Activated T-cell treated with anti-CD3 and anti-CD28 coated beads, Interleukin-2, amount 50 U/mL, for 72 hours (primary cell): ENCODE measurements at regions not wholly inside any gene's neighbourhood (a gene's known extent, or its start where the extent isn't known, plus 50 kb on each side); places are given as distances from the start of the nearest gene placed in this dataset.

Experiments
- ATAC-seq, 2 donors: fragments of 150-1000 bp; cut with Tn5 transposase; replicated peaks in 1 of 2; 2 replicates each; pipeline ENCODE4 v1.10.0; 2021; ENCODE audit warnings: moderate library complexity in 2 of 2, mild to moderate bottlenecking in 1 of 2
- DNase-seq, 2 donors: peaks; one replicate each; pipeline ENCODE4 v3.0.0; 2021 to 2022; ENCODE audit warnings: mixed read lengths in 1 of 2
- H3K27ac Mint-ChIP-seq: one replicate; pipeline ENCODE4 v1.8.0; 2022; ENCODE audit warnings: mild to moderate bottlenecking, moderate library complexity, mixed read lengths
- H3K27me3 Mint-ChIP-seq: one replicate; pipeline ENCODE4 v1.8.0; 2022; ENCODE audit warnings: low read depth, mixed read lengths
- H3K36me3 Mint-ChIP-seq, 2 donors: one replicate each; pipeline ENCODE4 v1.8.0; 2022; ENCODE audit warnings: mixed read lengths in 2 of 2, mild to moderate bottlenecking in 1 of 2; ENCODE audit not compliant: insufficient read depth in 2 of 2
- H3K4me1 Mint-ChIP-seq: one replicate; pipeline ENCODE4 v1.8.0; 2022; ENCODE audit warnings: low read depth, mixed read lengths
- H3K4me3 Mint-ChIP-seq, 2 donors: one replicate each; pipeline ENCODE4 v1.8.0; 2022; ENCODE audit warnings: mild to moderate bottlenecking in 2 of 2, mixed read lengths in 2 of 2, moderate library complexity in 2 of 2
- H3K9me3 Mint-ChIP-seq, 2 donors: one replicate each; pipeline ENCODE4 v1.8.0; 2022; ENCODE audit warnings: mixed read lengths in 2 of 2

GRCh38 chr3:9301091-9301490 lies 51.6 kb upstream of the SRGAP3 start:
- ATAC-seq: no peak
- Mint-ChIP-seq H3K4me1 (peaks cover 16% of the 10 kb centered on the region), H3K9me3 (peaks cover 4% of the 10 kb centered on the region in 2 donors), H3K4me3 (no peak overlapping the region), H3K27ac (no peak overlapping the region), H3K36me3 (peaks cover 0 to 4% of the 10 kb centered on the region in 2 donors), H3K27me3 (peaks cover 16% of the 10 kb centered on the region)
- DNase-seq: no peak

DNA sequence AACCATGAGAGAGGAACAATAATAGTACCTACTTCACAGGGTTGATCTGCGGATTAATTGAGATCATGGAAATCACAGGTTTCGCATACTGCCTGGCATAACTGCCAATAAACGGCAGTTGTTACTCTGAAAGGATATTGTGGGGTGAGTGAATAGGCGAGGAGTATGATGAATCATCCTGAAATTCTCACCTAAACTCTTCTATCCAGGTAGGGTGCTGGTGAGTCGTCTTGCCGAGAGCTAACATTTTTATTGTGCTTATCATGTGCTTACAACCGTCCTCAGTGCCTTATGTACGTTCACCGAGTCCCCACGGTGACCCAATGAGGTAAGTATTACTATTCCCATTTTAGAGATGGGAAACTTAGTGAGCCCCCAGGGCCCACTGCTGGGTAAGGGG lies 52.4 kb upstream of the SRGAP3 start:
- H3K36me3 Mint-ChIP-seq: peaks cover 0 to 4% of the 10 kb centered on the region in 2 donors
- DNase-seq (peak in 1 of 2 donors; percentile 12), ATAC-seq (peak; percentile 64 to 75)
- H3K27me3 Mint-ChIP-seq: peaks cover 16% of the 10 kb centered on the region
- peak overlapping the region; percentile 21 to 55 for H3K4me3 Mint-ChIP-seq
- H3K27ac Mint-ChIP-seq: no peak overlapping the region
- H3K4me1 Mint-ChIP-seq: peaks cover 16% of the 10 kb centered on the region
- peaks cover 4% of the 10 kb centered on the region in 2 donors for H3K9me3 Mint-ChIP-seq

- peaks cover 16% of the 10 kb centered on the region for H3K4me1 Mint-ChIP-seq
- H3K4me3 Mint-ChIP-seq: peak overlapping the region; percentile 34 to 55
- H3K27me3 Mint-ChIP-seq: peaks cover 16% of the 10 kb centered on the region
- peaks cover 0 to 4% of the 10 kb centered on the region in 2 donors for H3K36me3 Mint-ChIP-seq
- peaks cover 4% of the 10 kb centered on the region in 2 donors for H3K9me3 Mint-ChIP-seq
- DNase-seq: peak; percentile 76 to 83
- peak; percentile 93 to 94 for ATAC-seq
- no peak overlapping the region for H3K27ac Mint-ChIP-seq
Measured at GRCh38 chr3:9302425-9303181, 53.2 kb upstream of the SRGAP3 start.

DNA sequence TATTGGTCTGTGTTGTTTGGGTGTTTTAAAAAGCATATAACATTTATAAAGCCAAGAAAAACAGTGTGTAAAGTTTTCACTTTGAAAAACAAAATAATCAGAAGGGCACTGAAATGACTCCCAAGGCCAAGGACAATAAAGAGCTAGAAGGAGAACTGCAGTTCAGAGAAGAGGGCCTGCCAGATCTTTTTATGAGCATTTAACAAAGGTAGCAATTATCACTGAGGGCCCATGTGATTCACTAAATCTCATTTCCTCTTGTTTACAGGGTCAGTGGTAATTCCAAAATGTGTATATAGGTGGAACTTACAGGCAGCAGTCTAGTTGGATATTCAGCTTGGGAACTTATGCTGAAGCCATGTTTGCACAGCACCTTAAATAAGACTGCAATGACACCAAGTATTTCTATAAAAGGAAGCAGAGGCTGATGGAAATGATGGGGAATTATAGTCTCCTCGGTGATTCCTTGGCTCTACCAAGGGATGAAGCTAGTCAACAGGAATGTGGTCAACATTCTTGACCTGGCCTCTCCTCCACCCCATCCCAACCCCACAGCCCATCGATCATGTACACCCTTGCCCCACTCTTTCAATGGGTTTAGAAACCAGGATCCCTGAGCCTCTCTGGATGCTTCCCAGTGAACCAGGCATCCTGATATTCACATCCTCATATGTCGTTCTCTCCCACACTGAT lies 54.4 kb upstream of the THUMPD3 start:
- Mint-ChIP-seq H3K36me3 (no peaks in the 10 kb centered on the region), H3K27ac (no peak overlapping the region), H3K4me1 (no peaks in the 10 kb centered on the region), H3K9me3 (no peaks in the 10 kb centered on the region), H3K27me3 (no peaks in the 10 kb centered on the region), H3K4me3 (no peak overlapping the region)
- no peak for ATAC-seq
- no peak for DNase-seq

DNA sequence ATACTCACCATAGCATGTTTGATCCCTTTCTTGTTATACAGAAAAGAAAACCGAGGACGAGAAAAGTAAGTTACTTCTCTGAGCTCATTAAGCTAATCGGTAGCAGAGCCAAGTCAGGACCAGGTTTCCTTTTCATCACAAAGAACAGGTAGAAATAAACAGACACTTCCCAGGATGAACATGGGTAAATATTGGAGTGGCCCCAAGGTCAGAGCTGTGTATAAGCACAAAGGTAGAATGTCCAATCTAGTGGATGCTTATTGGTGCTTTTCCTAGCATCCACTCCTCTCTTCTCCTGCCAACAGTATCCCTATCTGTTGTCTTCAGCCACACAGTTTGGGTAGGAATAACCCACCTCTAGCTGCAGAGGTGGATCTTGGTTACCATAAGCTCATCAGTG lies 52.8 kb upstream of the THUMPD3 start:
- ATAC-seq (no peak), DNase-seq (no peak)
- Mint-ChIP-seq H3K4me3 (no peak overlapping the region), H3K27me3 (peaks cover 7% of the 10 kb centered on the region), H3K36me3 (no peaks in the 10 kb centered on the region), H3K4me1 (no peaks in the 10 kb centered on the region), H3K27ac (no peak overlapping the region), H3K9me3 (no peaks in the 10 kb centered on the region)

DNA sequence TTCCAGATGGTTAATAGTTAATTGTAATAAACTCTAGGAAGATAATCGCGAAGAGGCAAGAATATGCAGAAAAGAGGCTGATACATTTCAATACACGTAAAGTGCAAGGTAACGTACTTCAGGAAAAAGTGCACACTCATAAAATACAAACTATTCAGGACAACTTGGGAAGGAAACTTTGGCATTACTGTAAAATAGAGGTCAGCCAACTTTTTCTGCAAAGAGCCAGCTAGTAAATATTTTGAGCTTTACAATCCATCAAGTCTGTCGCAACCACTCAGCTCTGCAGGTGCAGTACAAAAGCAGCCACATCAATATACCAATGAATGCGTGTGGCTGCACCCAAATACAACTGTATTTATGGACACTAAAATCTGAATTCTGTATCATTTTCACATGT lies 51.6 kb upstream of the THUMPD3 start:
- H3K27me3 Mint-ChIP-seq: peaks cover 12% of the 10 kb centered on the region

More for the DNA sequence above, 51.6 kb upstream of the THUMPD3 start:
- no peak for ATAC-seq
- Mint-ChIP-seq H3K9me3 (no peaks in the 10 kb centered on the region), H3K36me3 (no peaks in the 10 kb centered on the region), H3K4me3 (no peak overlapping the region), H3K27ac (no peak overlapping the region), H3K4me1 (no peaks in the 10 kb centered on the region)
- no peak for DNase-seq
